ENCODE measurements at regions not wholly inside any gene's neighbourhood (a gene's known extent, or its start where the extent isn't known, plus 50 kb on each side); places are given as distances from the start of the nearest gene placed in this dataset.
"Not testable (repeated sequence)": the region's sequence is repeated elsewhere in the genome, so short reads cannot be mapped to it uniquely, and the experiment has no call there.

- H3K9me3 Mint-ChIP-seq = peaks cover 0 to under 1% of the 10 kb centered on the region in 2 donors
- no peak for DNase-seq (ENCODE audit: low spot score in 2 of 2)
- H3K36me3 Mint-ChIP-seq = no peaks in the 10 kb centered on the region
- no peak for ATAC-seq
- no peak overlapping the region for H3K27ac Mint-ChIP-seq
Measured at GRCh38 chr2:58700591-58700990, 459.5 kb upstream of the FANCL start.

GRCh38 chr2:58699411-58699810 lies 458.3 kb upstream of the FANCL start:
- no peak for DNase-seq (ENCODE audit: low spot score in 2 of 2)
- Mint-ChIP-seq H3K27ac (no peak overlapping the region), H3K36me3 (no peaks in the 10 kb centered on the region), H3K9me3 (peaks cover 0 to 4% of the 10 kb centered on the region in 2 donors)
- ATAC-seq = no peak

- ATAC-seq (no peak), DNase-seq (ENCODE audit: low spot score in 2 of 2) (no peak)
- H3K27ac Mint-ChIP-seq = no peak overlapping the region
- peaks cover 3 to 4% of the 10 kb centered on the region in 2 donors for H3K9me3 Mint-ChIP-seq
- H3K36me3 Mint-ChIP-seq = no peaks in the 10 kb centered on the region
Measured at GRCh38 chr2:58698620-58699019, 457.5 kb upstream of the FANCL start.

GRCh38 chr2:58694114-58694513 lies 453.0 kb upstream of the FANCL start:
- not testable (repeated sequence) for DNase-seq (ENCODE audit: low spot score in 2 of 2); H3K36me3 Mint-ChIP-seq; H3K27ac Mint-ChIP-seq; ATAC-seq
- H3K9me3 Mint-ChIP-seq = peaks cover 16 to 25% of the 10 kb centered on the region in 2 donors

- not testable (repeated sequence) for H3K36me3 Mint-ChIP-seq; ATAC-seq; DNase-seq (ENCODE audit: low spot score in 2 of 2); H3K27ac Mint-ChIP-seq
- H3K9me3 Mint-ChIP-seq = peaks cover 16 to 26% of the 10 kb centered on the region in 2 donors
Measured at GRCh38 chr2:58691041-58691440, 449.9 kb upstream of the FANCL start.

- Mint-ChIP-seq H3K36me3 (peaks cover 0 to 5% of the 10 kb centered on the region in 2 donors), H3K9me3 (peaks cover 12 to 23% of the 10 kb centered on the region in 2 donors), H3K27ac (no peak overlapping the region)
- DNase-seq (ENCODE audit: low spot score in 2 of 2) (no peak), ATAC-seq (no peak)
Measured at GRCh38 chr2:58688813-58689212, 447.7 kb upstream of the FANCL start.

GRCh38 chr2:58686776-58687175 lies 445.7 kb upstream of the FANCL start:
- ATAC-seq = no peak

GRCh38 chr2:58680755-58681310 lies 439.7 kb upstream of the FANCL start:
- no peaks in the 10 kb centered on the region for H3K9me3 Mint-ChIP-seq
- no peak overlapping the region for H3K27ac Mint-ChIP-seq
- H3K36me3 Mint-ChIP-seq = no peaks in the 10 kb centered on the region
- ATAC-seq (no peak), DNase-seq (ENCODE audit: low spot score in 2 of 2) (no peak)

More at GRCh38 chr2:58686776-58687175, 445.7 kb upstream of the FANCL start:
- no peak for DNase-seq (ENCODE audit: low spot score in 2 of 2)
- H3K9me3 Mint-ChIP-seq = peaks cover 5 to 22% of the 10 kb centered on the region in 2 donors
- H3K36me3 Mint-ChIP-seq = peaks cover 0 to 5% of the 10 kb centered on the region in 2 donors
- no peak overlapping the region for H3K27ac Mint-ChIP-seq

GRCh38 chr2:58677748-58678147 lies 436.6 kb upstream of the FANCL start:
- no peak for ATAC-seq
- Mint-ChIP-seq H3K36me3 (no peaks in the 10 kb centered on the region), H3K27ac (no peak overlapping the region), H3K9me3 (no peaks in the 10 kb centered on the region)
- no peak for DNase-seq (ENCODE audit: low spot score in 2 of 2)

- Mint-ChIP-seq H3K36me3 (no peaks in the 10 kb centered on the region), H3K9me3 (no peaks in the 10 kb centered on the region), H3K27ac (no peak overlapping the region)
- DNase-seq (ENCODE audit: low spot score in 2 of 2) (no peak), ATAC-seq (no peak)
Measured at GRCh38 chr2:58671675-58672074, 430.6 kb upstream of the FANCL start.

GRCh38 chr2:58669998-58670397 lies 428.9 kb upstream of the FANCL start:
- no peak for DNase-seq (ENCODE audit: low spot score in 2 of 2)
- Mint-ChIP-seq H3K9me3 (no peaks in the 10 kb centered on the region), H3K27ac (no peak overlapping the region), H3K36me3 (no peaks in the 10 kb centered on the region)
- no peak for ATAC-seq

- Mint-ChIP-seq H3K9me3 (no peaks in the 10 kb centered on the region), H3K36me3 (no peaks in the 10 kb centered on the region), H3K27ac (no peak overlapping the region)
- no peak for ATAC-seq
- DNase-seq (ENCODE audit: low spot score in 2 of 2) = no peak
Measured at GRCh38 chr2:58667137-58667774, 426.1 kb upstream of the FANCL start.

- DNase-seq (ENCODE audit: low spot score in 2 of 2) (no peak), ATAC-seq (no peak)
- Mint-ChIP-seq H3K9me3 (no peaks in the 10 kb centered on the region), H3K36me3 (no peaks in the 10 kb centered on the region), H3K27ac (no peak overlapping the region)
Measured at GRCh38 chr2:58666323-58666970, 425.3 kb upstream of the FANCL start.

GRCh38 chr2:58665154-58665553 lies 424.0 kb upstream of the FANCL start:
- no peaks in the 10 kb centered on the region for H3K36me3 Mint-ChIP-seq

GRCh38 chr2:58664523-58665151 lies 423.5 kb upstream of the FANCL start:
- no peak for DNase-seq (ENCODE audit: low spot score in 2 of 2)
- H3K27ac Mint-ChIP-seq = no peak overlapping the region
- H3K36me3 Mint-ChIP-seq = no peaks in the 10 kb centered on the region
- no peak for ATAC-seq
- no peaks in the 10 kb centered on the region for H3K9me3 Mint-ChIP-seq

More at GRCh38 chr2:58665154-58665553, 424.0 kb upstream of the FANCL start:
- ATAC-seq = no peak
- Mint-ChIP-seq H3K27ac (no peak overlapping the region), H3K9me3 (no peaks in the 10 kb centered on the region)
- DNase-seq (ENCODE audit: low spot score in 2 of 2) = no peak

GRCh38 chr2:58660046-58660445 lies 418.9 kb upstream of the FANCL start:
- no peaks in the 10 kb centered on the region for H3K9me3 Mint-ChIP-seq
- no peak for DNase-seq (ENCODE audit: low spot score in 2 of 2)
- no peak for ATAC-seq

GRCh38 chr2:58655152-58655551 lies 414.0 kb upstream of the FANCL start:
- ATAC-seq (no peak), DNase-seq (ENCODE audit: low spot score in 2 of 2) (no peak)
- Mint-ChIP-seq H3K27ac (no peak overlapping the region), H3K9me3 (no peaks in the 10 kb centered on the region), H3K36me3 (no peaks in the 10 kb centered on the region)

More at GRCh38 chr2:58660046-58660445, 418.9 kb upstream of the FANCL start:
- H3K36me3 Mint-ChIP-seq = no peaks in the 10 kb centered on the region
- no peak overlapping the region for H3K27ac Mint-ChIP-seq
